ENCODE measurements at regions not wholly inside any gene's neighbourhood (a gene's known extent, or its start where the extent isn't known, plus 50 kb on each side); places are given as distances from the start of the nearest gene placed in this dataset.

DNA sequence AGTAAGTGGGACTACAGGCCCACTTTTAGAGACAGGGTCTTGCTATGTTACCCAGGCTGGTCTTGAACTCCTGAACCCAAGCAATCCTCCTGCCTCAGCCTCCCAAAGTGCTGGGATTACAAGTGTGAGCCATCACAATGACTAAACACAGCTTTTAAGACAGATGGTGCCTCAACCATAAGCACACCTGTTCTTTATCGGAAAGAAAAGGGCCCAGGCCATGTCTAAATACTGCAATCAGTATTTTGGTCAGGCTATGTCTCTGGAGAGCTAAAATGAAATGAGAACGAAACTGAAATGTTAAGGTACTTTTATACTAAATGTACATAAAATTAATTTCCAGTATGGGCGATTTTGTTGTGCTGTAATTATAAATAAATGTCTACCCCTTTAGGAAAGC lies 69.5 kb upstream of the SPTBN1 start:
- Histone ChIP-seq H3K4me1 (peaks cover 30 to 38% (median 37%) of the 10 kb centered on the region in 4 donors), H3K27ac (replicated peaks in 1 of 4) (peak overlapping the region; percentile 36 to 64 (median 56)), H3K27me3 (no peaks in the 10 kb centered on the region), H3K36me3 (no peaks in the 10 kb centered on the region), H3K4me3 (no peak overlapping the region), H3K9me3 (no peaks in the 10 kb centered on the region)
- TF ChIP-seq EP300 (IDR thresholded peaks at IDR 0.05) (no peak), POLR2A (IDR thresholded peaks at IDR 0.05; ENCODE audit: low read depth) (no peak), POLR2AphosphoS5 (IDR thresholded peaks at IDR 0.05) (no peak)
- TF ChIP-seq, protein P1, sequence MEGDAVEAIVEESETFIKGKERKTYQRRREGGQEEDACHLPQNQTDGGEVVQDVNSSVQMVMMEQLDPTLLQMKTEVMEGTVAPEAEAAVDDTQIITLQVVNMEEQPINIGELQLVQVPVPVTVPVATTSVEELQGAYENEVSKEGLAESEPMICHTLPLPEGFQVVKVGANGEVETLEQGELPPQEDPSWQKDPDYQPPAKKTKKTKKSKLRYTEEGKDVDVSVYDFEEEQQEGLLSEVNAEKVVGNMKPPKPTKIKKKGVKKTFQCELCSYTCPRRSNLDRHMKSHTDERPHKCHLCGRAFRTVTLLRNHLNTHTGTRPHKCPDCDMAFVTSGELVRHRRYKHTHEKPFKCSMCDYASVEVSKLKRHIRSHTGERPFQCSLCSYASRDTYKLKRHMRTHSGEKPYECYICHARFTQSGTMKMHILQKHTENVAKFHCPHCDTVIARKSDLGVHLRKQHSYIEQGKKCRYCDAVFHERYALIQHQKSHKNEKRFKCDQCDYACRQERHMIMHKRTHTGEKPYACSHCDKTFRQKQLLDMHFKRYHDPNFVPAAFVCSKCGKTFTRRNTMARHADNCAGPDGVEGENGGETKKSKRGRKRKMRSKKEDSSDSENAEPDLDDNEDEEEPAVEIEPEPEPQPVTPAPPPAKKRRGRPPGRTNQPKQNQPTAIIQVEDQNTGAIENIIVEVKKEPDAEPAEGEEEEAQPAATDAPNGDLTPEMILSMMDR (IDR thresholded peaks at IDR 0.05), result no peak
- intact Hi-C loops (cut with DNase I), result no loop called here
- no peak for DNase-seq (ENCODE audit: extremely low spot score)
- WGBS, result 65% methylated on average over 3 of the region's 3 CpGs

DNA sequence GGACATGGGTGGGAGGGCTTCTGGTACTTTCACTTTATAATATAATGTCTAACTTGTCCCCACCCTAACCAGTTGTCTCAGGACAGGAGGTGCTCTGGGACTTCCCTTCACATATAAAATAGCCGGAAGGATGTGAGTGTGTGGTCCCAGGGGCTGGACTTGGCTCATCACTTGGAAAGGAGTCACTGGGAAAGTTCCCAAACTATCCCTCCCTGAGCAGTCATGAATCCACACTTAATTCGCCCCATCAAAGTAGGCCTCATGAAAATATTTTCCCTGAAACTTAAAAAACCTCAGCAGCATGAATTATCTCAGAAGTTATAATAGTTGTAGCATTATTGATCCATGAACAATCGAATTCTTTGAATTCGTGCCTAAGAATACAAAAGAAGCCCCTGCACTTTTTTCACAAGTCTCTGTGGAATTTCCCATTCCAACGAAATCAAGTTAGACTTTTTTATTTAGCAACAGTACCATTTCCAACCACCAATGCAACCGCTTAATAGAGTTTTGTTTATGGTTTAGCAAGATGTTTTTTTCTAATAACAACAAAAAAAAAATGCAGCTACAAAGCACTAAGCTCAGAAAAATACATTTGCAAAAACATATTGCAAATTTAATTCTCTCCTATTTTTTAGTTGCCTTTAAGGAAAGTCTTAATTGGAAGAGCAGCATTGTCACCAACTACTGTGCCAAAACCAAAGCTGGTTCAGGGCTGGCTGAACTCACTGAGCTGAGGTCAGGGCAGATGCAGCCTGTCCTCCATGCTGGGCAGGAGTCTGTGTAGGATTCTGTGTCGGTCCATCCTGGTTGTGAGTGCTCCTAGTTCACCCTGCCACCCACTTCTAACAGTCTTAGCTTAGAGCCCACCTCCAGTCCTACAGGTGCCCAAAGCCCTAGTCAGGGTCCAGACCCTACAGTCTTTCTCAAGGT lies 68.8 kb upstream of the SPTBN1 start:
- peaks cover 28 to 43% (median 37%) of the 10 kb centered on the region in 4 donors for H3K4me1 ChIP-seq
- 52% methylated on average over 7 of the region's 7 CpGs for WGBS
- DNase-seq (ENCODE audit: extremely low spot score), result no peak

DNA sequence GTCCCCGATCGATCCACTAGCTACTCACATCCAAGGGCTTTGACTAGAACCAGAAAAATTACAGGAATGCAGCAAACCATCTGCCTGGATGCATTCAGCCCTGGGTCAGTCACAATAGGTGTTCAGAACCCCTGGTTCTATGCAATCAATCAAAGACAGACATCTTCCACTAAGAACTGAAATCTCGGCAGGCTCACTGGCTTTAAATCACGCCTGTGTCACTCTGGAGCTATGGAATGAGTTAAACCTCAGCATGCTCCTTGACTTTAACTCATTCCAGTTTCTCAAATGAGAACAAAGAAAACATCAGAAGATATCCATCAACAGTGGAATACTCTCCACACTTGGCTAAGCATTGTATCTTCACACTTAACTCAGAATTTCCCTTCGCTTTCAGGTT lies 68.1 kb upstream of the SPTBN1 start:
- TF ChIP-seq, protein P1 (IDR thresholded peaks at IDR 0.05), result no peak
- TF ChIP-seq POLR2AphosphoS5 (IDR thresholded peaks at IDR 0.05) (no peak), EP300 (IDR thresholded peaks at IDR 0.05) (no peak), POLR2A (IDR thresholded peaks at IDR 0.05; ENCODE audit: low read depth) (no peak)
- DNase-seq (ENCODE audit: extremely low spot score), result no peak
- no peaks in the 10 kb centered on the region for H3K9me3 ChIP-seq
- peak overlapping the region; percentile 25 to 64 (median 50) for H3K27ac ChIP-seq (replicated peaks in 1 of 4)
- intact Hi-C loops (cut with DNase I), result no loop called here
- no peaks in the 10 kb centered on the region for H3K36me3 ChIP-seq
- WGBS, result 93% methylated on average over 5 of the region's 5 CpGs
- no peak overlapping the region for H3K4me3 ChIP-seq
- H3K27me3 ChIP-seq, result no peaks in the 10 kb centered on the region
- H3K4me1 ChIP-seq, result peaks cover 28 to 43% (median 37%) of the 10 kb centered on the region in 4 donors

More for the DNA sequence above, 68.8 kb upstream of the SPTBN1 start:
- Histone ChIP-seq H3K36me3 (no peaks in the 10 kb centered on the region), H3K4me3 (no peak overlapping the region), H3K27me3 (no peaks in the 10 kb centered on the region), H3K27ac (replicated peaks in 1 of 4) (peak overlapping the region; percentile 36 to 64 (median 56)), H3K9me3 (no peaks in the 10 kb centered on the region)
- peak; percentile 31 to 44 for TF ChIP-seq POLR2AphosphoS5 (IDR thresholded peaks at IDR 0.05)
- TF ChIP-seq, protein P1 (IDR thresholded peaks at IDR 0.05), result peak in 1 of 3 experiments; percentile 38
- TF ChIP-seq POLR2A (IDR thresholded peaks at IDR 0.05; ENCODE audit: low read depth), result no peak
- intact Hi-C loops (cut with DNase I), result no loop called here

DNA sequence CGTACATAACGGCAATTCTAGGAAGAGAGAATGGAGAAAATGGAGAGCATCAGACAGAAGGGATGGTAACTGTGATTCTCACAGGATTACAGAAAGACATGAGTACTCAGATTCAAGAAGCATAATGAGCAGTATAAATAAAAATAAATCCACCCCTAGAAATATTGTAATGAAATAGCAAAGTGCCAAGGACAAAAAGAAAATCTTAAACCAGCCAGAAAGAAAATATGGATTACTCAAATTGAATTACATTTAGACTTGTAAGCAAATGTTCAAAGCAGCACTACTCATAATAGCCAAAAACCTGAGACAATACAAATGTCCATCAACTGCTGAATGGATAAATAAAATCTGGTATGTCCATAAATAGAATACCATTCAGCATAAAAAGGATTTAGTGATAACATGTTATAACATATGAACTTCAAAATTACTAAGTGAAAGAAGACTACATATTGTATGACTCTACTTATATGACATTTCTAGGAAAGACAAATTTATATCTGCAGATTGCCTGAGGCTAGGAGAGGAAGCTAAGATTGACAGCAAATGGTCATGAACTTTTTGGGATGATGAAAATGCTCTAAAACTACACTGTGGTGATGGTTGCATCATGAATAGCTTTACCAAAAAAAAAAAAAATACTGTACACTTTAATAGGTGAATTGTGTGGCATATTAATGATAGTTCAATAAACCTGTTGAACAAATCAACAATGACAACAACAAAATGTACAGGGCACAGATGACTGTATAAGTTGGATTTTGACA lies 63.4 kb upstream of the SPTBN1 start:
- TF ChIP-seq POLR2AphosphoS5 (IDR thresholded peaks at IDR 0.05) (no peak), EP300 (IDR thresholded peaks at IDR 0.05) (no peak), POLR2A (IDR thresholded peaks at IDR 0.05; ENCODE audit: low read depth) (no peak)
- TF ChIP-seq, protein P1 (IDR thresholded peaks at IDR 0.05), result no peak
- DNase-seq (ENCODE audit: extremely low spot score), result no peak
- H3K27ac ChIP-seq (replicated peaks in 1 of 4), result no peak overlapping the region
- no peaks in the 10 kb centered on the region for H3K36me3 ChIP-seq
- peaks cover 13 to 27% (median 16%) of the 10 kb centered on the region in 4 donors for H3K4me1 ChIP-seq
- no peaks in the 10 kb centered on the region for H3K9me3 ChIP-seq
- no peaks in the 10 kb centered on the region for H3K27me3 ChIP-seq
- intact Hi-C loops (cut with DNase I), result no loop called here
- H3K4me3 ChIP-seq, result no peak overlapping the region
- 100% methylated on average over 2 of the region's 2 CpGs for WGBS
